ENCODE measurements at regions not wholly inside any gene's neighbourhood (a gene's known extent, or its start where the extent isn't known, plus 50 kb on each side); places are given as distances from the start of the nearest gene placed in this dataset.

DNA sequence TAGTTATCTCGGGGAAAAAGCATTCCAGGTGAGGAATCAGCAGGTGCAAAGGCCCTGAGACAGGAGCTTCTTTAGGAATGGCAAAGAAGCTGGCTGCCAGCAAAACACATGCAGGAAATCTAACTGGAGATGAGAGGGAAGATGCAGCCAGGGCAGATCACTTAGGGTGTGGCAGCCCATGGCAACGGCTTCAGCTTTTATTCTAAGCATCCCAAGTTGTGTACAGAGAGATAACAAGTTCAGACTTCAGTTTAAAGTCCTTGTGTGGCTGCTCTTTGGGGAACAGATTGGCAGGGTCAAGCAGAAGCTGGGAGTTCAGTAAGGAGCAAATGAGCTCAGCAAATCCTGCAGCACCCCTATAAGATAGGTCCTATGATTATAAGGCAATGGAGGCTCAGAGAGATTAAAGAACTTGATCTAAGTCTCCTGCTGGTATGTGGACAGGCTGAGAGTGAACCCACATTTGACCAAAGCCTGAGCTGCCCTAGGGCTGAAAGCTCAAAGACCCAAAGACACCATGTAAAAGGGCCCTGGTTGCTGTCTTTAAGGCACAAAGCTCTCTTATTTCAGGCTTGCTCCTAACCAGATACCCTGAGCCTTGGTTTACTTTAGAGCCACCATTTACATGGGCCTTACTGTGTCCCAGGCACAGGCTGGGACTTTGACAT, 466.8 kb downstream of the SOX6 start:
- DNase-seq = no peak

DNA sequence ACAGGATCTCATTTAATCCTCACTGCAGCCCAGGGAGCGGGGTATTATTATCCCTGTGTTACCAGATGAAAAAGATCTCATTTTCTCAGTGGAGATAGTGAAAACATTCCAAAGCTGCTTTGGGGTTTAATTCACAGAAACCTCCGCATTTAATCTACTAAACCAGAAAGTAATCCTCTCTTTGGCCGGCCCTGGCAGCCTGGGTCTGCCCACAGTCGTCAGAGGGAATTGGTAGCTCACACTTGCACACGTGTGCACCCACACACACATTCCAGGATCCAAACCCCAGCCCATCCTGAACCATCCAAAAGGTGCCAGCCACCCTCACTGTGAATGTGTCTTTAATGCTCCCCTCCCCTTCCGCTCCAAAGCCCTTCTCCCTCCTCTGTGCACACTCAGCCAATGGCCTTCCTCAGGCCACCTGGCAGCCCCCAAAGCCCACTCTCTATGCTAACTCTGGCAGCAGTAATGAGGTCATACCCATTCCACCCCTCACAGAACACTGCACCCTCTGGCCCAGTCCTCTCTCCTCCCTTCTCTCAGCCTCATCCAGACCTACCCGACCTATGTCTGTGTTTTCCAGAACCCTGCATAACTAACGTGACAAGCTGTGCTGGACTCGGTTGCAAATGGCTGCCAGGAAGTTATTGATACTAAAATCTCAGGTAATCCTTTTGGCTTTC, 466.2 kb downstream of the SOX6 start:
- DNase-seq = no peak

DNA sequence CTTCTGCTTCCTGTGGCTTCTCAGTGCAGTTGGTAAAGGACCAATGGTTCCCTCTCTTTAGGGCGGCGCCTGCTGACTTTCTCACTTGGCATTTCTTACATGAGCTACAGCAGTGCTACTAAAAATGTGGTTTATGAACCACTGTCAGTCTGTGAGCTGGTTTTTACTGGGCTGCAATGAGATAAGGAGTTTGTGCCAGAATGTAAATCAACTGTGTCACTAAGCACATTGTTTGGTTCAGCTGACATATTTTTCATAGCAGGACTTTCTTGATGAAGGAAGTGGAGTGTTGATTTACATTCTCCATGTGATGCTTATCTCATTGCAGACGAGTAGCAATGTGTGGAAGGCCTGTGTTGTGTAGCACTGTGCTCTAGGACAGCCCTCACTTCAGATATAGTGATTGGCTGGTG, 463.3 kb downstream of the SOX6 start:
- DNase-seq = no peak

DNA sequence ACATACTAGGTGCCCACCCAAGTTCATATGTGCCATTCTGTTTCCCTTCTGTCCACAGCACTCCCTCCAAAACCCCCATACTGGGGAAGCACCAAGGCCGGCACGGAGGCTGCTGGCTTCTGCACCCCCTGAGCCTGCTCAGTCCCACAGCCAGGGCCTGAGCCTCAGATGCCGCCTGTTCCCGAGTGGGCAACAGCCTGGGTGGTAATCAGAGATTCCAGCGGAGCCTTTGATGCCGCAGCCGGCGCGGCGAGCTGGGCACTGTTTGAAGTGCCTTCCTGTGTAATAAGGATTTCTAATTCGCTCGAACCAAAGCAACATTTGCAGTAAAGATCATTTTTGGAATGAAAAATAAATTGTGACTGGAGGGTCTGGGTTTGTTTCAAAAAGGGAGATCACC, 460.3 kb downstream of the SOX6 start:
- DNase-seq = no peak

DNA sequence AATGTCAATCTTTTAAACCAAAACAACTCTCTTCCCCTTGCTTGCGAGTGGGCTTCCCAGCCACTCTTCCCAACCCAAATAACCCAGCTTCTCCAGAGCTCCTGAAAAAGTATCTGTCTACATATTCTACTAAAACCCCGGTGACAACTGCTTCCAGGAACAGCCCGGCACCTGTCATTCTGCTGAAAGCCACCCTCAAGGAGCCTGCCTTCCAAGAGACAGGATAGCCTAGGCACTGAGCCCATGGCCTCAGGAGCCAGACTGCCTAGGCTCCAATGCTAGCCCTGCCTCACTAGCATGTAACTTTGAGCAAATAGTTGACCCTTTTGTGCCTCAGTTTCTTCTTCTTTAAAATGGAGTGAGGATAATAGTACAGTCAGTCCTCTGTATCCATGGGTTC, 459.8 kb downstream of the SOX6 start:
- DNase-seq = no peak

DNA sequence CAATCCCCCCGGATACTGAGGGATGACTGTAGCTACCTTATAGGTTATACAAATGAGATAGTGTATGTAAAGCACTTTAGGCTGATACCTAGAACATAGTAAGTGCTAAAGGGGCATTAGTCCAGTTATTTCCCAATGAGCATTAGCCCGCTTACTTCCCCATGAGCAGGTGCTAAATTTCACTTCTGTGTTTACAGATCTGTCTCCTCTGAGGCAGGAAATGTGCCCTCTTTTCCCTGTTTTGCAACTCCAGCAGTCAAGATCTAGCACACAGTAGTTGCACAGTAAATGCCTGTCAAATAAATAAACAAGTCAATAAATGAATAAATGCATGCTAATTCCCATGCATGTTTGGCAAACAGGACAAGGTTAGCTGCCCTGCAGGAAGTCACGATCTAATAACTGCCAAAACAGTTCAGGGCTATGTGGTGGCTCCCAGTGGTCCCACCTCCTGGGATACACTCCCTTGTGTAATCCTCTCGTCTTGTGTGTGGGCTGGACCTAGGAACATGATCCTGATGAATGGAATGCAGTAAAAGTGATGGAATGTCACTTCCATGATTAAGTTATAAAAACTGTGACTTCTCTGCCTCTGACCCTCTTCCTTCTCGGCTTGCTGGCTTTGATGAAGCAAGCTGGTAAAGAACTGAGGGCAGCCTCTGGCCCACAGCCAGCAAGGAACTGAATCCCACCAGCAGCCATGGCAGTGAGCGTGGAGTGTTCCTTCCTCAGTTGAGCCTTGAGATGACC, 459.0 kb downstream of the SOX6 start:
- DNase-seq = no peak

DNA sequence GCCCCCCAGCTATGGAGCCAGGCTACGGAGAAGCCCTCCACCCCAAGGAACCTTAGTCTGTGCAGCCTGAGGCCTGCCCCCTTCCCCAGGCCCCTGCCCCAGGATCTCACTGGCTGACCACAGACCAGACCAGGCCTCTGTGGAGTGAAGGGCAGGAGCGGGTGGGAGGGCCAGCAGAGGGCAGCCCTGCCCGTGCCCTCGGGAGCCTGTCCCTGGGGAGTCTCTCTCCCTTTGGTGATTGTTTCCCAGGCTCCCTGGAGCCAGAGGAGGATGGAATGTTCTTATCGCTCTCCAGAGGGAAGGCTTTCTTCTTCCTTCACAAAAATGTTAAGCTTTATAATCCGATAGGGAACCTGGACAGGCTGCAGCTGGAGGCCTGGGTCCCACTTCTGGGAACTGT, 455.3 kb downstream of the SOX6 start:
- no peak for DNase-seq

DNA sequence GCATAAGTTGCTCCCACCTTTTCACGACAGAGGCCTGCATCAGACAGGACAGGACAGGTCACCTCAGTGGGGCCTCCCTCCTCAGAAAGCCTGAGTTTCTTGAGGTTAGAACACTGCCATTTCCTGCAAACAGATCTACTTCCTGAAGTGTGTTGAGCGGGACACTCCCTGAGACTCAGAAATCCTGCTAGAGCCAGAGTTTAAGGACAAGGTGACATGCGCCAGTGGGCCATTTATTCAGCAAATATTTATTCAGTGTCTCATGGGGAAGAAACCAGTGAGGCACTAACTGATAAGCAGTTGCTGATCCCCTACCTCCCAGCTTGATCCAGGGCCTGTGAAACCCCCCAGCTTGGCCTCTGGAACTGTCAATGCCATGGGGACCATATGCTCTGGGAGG, 454.6 kb downstream of the SOX6 start:
- no peak for DNase-seq

DNA sequence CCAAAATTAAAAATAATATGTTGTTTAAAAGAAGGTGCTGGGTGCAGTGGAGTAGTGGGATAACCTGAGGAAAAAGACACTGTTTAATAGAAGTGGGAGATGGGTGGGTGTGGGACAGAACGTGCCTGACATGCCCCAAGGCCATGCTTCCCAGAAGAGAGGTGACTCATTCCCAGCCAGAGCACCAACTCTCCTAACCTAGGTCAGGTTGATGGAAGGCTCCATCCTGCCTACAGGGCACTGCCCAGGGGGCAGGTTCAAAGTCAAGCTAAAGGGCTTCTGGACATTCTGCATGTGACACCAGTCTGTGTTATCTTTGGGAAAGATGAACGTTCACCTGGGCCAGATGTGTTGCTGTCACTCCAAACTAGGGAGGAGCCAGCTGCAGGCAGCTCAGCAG, 453.1 kb downstream of the SOX6 start:
- DNase-seq = no peak

DNA sequence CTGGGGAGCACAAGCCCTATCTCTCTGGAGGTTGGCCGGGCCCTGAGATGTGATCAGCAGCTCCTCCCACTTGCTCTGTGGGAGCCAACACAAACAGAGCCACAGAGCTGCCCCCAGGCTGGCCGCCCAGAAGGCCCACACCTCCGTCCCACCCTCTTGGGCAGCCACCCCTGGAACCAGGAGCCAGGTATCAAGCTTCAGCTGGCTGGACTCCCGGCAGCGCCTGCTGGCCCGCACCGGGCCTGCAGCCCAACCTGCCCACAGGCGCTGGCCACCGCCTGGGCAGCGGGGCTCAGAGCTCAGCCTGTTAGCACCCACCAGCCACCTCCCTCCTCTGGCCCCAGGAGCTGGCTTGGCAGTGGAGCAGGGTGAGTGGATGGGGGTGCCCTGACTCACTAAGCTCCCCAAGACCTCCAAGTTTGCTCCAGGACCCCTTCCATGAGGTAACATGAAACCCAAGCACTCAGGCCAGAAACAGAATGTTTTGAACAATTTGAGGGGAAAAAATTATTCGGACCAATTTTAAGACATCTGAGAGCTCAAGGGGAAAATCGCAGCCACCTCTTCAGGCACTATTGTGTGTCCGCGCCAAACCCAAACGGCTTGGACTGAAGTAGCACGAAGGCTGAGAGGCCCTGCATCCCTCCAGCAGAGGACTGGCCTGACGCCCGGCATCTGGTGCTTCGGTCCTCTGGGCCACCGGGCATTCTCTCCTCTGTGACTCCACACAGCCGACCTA, 450.8 kb downstream of the SOX6 start:
- peak; percentile 49 for DNase-seq

DNA sequence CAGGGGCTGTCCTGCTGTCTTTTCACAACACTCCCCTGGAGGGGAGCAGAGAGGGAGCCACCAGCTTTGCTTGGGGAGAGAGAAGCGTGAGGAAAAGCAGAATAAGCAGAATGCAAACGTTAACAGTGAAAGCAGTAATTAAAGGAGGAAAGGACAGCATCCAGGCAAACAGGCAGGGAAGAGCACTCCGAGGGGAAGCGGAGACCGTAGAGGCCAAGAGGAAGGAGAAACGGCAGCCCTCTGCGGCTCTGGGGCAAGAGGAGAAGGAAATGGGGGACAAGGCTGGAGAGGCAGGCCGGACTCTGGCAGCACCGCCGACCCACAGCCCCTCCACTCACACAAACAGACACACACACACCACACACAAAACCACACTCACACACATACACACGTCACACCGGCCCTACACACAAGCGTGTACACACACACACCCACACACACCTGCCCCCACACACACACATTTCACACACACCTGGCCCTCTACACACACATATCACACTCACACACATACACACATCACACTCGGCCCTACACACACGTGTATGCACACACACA, 449.8 kb downstream of the SOX6 start:
- DNase-seq = no peak

DNA sequence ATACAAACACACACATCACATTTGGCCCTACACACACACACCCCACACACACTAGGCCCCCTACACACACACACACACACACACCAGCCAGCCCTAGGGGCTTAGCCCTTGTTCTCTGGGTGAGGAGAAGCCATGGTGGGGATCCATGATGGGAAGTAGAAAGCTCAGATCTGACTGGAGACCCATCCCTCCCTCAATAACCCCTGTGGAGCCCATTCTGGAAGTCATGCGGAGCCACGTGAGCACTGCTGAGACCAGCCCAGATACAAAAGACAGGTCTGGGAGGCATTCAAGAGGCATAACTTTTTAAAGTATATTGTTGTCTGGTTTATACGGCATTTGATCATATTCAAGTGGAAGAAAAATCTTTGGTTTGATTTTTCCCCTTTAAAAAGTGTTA, 448.5 kb downstream of the SOX6 start:
- DNase-seq = no peak

DNA sequence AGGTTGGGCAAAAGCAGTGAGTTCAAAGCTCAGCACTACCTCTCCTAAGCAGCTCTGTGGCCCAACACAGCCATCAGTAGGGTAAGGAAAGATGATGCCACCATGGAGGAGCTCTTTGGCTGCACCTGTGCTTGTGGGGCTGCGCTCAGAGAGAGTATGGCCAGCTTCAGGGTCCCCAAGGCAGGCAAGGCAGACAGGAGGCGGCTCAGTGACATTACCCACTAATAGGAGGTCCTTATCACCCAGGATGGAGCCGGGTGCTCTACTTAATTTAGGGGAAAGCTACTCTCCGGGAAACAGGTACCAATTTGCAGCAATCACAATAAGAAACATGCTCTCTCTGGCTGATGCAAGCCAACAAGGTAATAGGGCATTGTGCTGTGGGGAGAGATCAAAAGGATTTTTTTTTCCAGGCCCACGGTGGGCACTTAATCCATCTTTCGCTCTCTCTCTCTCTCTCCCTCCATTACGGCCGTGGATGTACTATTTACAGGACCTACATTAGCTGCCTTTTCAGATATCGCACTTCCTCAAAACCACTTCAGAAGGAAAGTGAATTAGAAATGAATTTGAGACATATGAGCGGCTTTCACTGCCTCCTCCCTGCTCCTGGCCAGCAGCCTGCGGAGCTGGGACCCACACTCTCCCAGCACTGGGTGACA, 446.3 kb downstream of the SOX6 start:
- DNase-seq = no peak

DNA sequence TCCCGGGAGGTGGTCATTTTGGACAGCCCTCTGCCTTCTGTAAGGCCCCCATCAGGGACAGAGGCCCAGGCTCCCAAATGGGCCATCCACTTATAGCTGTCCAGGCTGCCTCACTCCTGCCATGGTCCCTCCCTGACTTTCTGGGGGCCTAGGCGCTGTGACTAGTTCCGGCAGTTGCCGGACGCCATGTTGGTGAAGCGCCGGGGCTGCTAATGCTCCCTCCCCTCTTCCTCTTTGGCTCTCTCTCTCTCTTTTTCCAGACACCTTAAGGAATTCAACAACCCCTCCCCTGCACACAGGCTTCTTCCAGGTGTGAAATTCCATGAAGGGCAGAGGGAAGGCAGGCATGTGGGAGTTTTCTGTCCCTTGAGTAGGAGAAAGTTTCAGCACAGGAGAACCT, 445.6 kb downstream of the SOX6 start:
- no peak for DNase-seq

DNA sequence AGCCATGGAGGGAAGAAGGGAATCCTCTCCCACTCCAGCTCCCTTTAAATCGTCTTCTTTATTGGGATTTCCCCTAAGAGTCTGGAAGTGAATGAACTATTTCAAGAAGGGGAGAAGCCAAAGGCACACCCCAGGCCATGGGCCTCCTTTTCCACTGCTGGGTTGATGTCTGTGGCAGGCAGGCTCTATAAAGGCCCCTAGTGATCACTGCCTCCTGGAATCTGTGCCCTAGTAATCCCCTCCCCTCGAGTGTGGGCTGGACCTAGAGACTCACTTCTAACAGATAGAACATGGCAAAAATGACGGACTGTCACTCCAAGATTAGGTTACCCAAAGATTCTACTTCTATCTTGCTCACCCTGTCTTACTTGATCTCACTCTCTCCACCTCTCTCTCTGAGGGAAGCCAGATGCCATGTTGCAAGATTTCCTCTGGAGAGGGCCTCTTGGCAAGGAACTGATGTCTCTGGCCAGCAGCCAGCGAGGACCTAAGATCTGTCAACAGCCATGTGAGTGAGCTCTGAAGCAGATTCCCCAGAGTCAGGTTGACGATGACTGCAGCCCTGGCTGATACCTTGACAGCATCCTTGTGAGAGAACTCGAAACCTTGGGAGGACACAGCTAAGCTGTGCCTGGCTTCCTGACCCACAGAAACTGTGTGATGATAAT, 444.8 kb downstream of the SOX6 start:
- DNase-seq = peak; percentile 13

DNA sequence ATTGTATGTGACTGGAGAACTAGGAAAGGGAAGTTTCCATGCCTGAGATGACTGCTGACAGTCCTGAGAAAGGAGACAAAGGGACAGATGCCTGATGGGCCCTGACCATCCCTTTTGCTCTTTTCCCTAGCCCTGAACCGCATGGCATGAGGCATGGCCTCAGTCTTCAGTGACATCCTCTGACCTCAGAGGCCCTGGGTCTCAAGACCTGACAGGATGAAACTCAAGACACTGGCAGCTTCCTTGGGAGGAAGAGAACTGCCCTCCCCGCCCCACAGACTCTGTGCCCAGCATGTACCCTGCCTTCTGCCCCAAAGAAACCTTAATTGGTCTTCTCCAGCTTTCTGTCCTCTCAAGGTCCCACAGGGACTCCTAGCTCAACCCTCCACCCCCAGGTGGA, 444.1 kb downstream of the SOX6 start:
- DNase-seq = no peak

DNA sequence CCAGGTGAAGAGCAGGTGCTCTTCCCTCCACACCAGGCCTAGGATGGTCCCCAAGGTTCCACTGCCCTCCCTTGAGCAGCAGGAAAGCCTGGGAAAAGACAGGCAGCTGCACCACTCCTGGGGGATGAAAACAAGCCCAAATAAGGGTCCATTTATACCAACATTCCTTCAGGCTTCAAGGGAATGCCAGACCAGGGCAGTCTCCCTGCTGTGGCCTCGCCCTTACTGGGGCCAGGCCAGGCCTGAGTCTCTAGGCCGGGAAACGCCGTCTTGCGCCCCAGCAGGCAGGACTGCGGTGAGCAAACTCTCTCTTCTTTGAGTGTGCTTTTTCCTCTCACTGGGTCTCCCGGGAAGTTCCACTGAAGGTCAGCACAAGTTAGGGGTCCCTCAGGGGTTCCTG, 443.5 kb downstream of the SOX6 start:
- no peak for DNase-seq

DNA sequence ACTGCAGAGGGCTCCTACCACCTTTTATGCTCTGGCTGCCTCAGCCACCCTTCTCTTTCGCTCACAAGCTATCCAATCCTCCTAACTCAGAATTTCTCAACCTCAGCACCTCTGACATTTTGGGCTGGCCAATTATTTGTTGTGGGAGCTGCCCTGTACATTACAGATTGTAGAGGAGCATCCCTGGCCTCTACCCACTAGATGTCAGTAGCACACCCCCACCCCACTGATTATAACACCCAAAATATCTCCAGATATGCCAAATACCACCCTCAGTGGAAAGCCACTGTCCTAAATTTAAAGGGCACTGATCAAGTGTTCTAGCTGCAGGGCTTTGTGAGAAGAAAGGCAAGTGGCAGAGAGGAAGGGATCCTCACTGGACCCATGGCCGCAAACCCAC, 443.1 kb downstream of the SOX6 start:
- no peak for DNase-seq
